ENCODE measurements at regions not wholly inside any gene's neighbourhood (a gene's known extent, or its start where the extent isn't known, plus 50 kb on each side); places are given as distances from the start of the nearest gene placed in this dataset.
A peak's percentile ranks its signal among the peaks of the same experiment; 100 is the strongest.
"Not testable (repeated sequence)": the region's sequence is repeated elsewhere in the genome, so short reads cannot be mapped to it uniquely, and the experiment has no call there.

DNA sequence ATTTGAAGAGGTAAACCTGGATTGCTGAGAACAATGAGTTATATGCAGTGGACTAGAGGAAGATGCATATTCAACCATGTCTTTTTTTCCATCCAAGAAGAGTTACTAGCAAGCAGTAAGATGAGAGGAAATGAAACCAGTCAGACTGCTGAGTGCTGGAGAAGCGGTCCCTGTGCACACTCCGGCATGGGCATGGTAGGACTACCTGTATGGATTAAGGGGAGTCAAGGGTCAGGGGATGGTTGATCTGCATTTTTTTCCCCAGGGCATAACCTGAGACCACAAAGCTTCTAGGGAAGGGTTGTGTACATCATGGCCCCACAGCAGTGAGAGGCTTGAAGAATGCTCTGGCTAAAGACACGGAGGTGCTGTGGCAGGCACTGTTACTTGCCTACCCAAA lies 76.6 kb upstream of the ZNF169 start:
- no peak overlapping the region for H2AK5ac ChIP-seq (ENCODE audit: low read length)
- no peak overlapping the region for H3K9ac ChIP-seq (ENCODE audit: low read length)

DNA sequence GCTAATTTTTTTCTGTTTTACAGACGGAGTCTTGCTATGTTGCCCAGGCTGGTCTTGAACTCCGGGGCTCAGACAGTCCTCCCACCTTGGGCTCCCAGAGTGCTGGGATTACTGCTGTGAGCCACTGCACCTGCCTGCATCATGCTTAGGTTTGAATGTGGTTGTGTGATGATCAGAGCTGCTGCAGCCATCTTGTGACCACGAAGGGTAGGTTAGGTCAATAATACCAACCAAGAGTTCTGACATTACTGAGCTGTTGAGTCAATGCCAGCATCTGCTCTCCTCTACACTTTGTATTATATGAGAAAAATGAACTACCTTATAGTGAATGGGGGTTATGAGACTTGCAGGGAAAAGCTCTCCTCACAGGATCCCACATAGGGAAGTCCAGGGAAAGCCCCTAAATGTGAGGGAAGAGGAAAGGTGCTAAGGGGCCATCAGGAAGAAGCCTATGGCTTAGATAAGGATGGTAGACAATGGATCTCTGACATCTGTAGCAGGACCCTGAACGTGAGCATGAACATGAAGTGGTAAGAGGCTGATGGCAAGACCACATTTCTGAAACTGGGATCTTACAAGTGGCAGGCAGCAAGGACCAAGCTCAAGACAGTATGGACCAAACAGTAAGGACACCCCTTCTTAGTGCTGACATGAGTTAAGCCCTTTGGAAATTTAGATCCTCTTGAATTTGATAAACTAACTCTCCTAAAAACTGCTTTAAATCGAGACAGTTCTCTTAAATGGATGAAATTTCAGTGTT lies 75.7 kb upstream of the ZNF169 start:
- Histone ChIP-seq H3K9ac (ENCODE audit: low read length) (no peak overlapping the region), H4K5ac (ENCODE audit: low read length) (no peak overlapping the region), H3K27ac (ENCODE audit: low read depth, low read length) (no peak overlapping the region), H2AK5ac (ENCODE audit: low read length) (no peak overlapping the region), H3K18ac (ENCODE audit: low read length) (no peak overlapping the region), H3K27me3 (ENCODE audit: insufficient read depth, low read length, poor library complexity) (no peaks in the 10 kb centered on the region), H3K4ac (ENCODE audit: low read depth, low read length) (no peak overlapping the region), H3K36me3 (ENCODE audit: control insufficient read depth, insufficient read depth, low read length) (no peaks in the 10 kb centered on the region), H2BK15ac (replicated peaks; ENCODE audit: low read depth) (no peak overlapping the region), H3K79me2 (ENCODE audit: control insufficient read depth, insufficient read depth, low read length) (peaks cover 10% of the 10 kb centered on the region), H2BK120ac (ENCODE audit: low read depth, low read length) (no peak overlapping the region), H3K23ac (ENCODE audit: low read length) (no peak overlapping the region), H2BK5ac (ENCODE audit: low read length) (no peak overlapping the region), H4K8ac (ENCODE audit: low read depth, low read length) (no peak overlapping the region), H3K56ac (ENCODE audit: low read length) (no peak overlapping the region), H3K4me3 (ENCODE audit: low read length) (no peak overlapping the region), H3K79me1 (ENCODE audit: low read length) (peaks cover 8% of the 10 kb centered on the region), H3K4me2 (ENCODE audit: low read length) (no peak overlapping the region), H3K4me1 (ENCODE audit: control insufficient read depth, low read depth, low read length) (peaks cover 5% of the 10 kb centered on the region)
- no CpG with 5 or more reads among the region's 5 CpGs for WGBS (ENCODE audit: extremely low coverage, insufficient coverage, low lambda C conversion rate)
- no peak for DNase-seq

More for the DNA sequence above, 76.6 kb upstream of the ZNF169 start:
- H3K18ac ChIP-seq (ENCODE audit: low read length) = no peak overlapping the region
- no peak overlapping the region for H3K4ac ChIP-seq (ENCODE audit: low read depth, low read length)
- no peak overlapping the region for H3K4me3 ChIP-seq (ENCODE audit: low read length)
- no peaks in the 10 kb centered on the region for H3K27me3 ChIP-seq (ENCODE audit: insufficient read depth, low read length, poor library complexity)
- H3K4me1 ChIP-seq (ENCODE audit: control insufficient read depth, low read depth, low read length) = peaks cover 5% of the 10 kb centered on the region
- H2BK5ac ChIP-seq (ENCODE audit: low read length) = no peak overlapping the region
- H3K23ac ChIP-seq (ENCODE audit: low read length) = no peak overlapping the region
- peaks cover 15% of the 10 kb centered on the region for H3K79me2 ChIP-seq (ENCODE audit: control insufficient read depth, insufficient read depth, low read length)
- no peak for DNase-seq
- no peak overlapping the region for H3K4me2 ChIP-seq (ENCODE audit: low read length)
- no peak overlapping the region for H2BK120ac ChIP-seq (ENCODE audit: low read depth, low read length)
- H4K8ac ChIP-seq (ENCODE audit: low read depth, low read length) = no peak overlapping the region
- H3K79me1 ChIP-seq (ENCODE audit: low read length) = peaks cover 8% of the 10 kb centered on the region
- no peaks in the 10 kb centered on the region for H3K36me3 ChIP-seq (ENCODE audit: control insufficient read depth, insufficient read depth, low read length)
- H3K56ac ChIP-seq (ENCODE audit: low read length) = no peak overlapping the region
- H3K27ac ChIP-seq (ENCODE audit: low read depth, low read length) = no peak overlapping the region
- H4K5ac ChIP-seq (ENCODE audit: low read length) = no peak overlapping the region
- no peak overlapping the region for H2BK15ac ChIP-seq (replicated peaks; ENCODE audit: low read depth)
- no CpG with 5 or more reads among the region's 3 CpGs for WGBS (ENCODE audit: extremely low coverage, insufficient coverage, low lambda C conversion rate)

DNA sequence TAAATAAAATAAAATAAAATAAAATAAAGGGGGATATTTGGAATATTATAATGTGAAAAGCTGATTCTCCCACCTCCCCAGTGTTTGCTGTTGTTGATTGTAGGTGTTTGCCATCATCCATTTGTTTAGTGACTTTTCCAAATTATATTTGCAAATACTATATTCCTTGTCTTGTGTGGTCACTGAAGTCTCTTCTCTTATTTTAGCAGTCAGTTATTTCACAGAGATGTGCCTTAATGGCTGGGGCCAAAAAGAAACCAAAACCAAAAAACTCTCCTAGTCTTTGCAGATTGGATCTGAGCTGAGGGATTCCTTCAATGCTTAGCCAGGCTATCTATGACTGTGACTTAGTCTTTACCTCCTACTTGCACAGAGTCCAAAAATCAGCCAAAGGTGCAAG lies 70.9 kb upstream of the ZNF169 start:
- no peak overlapping the region for H3K4me2 ChIP-seq (ENCODE audit: low read length)
- no peaks in the 10 kb centered on the region for H3K27me3 ChIP-seq (ENCODE audit: insufficient read depth, low read length, poor library complexity)
- no peak overlapping the region for H3K9ac ChIP-seq (ENCODE audit: low read length)
- no peak overlapping the region for H2BK5ac ChIP-seq (ENCODE audit: low read length)
- no peak overlapping the region for H4K8ac ChIP-seq (ENCODE audit: low read depth, low read length)
- no peak overlapping the region for H2AK5ac ChIP-seq (ENCODE audit: low read length)
- no peaks in the 10 kb centered on the region for H3K36me3 ChIP-seq (ENCODE audit: control insufficient read depth, insufficient read depth, low read length)
- no peaks in the 10 kb centered on the region for H3K4me1 ChIP-seq (ENCODE audit: control insufficient read depth, low read depth, low read length)
- no peak for DNase-seq
- H3K27ac ChIP-seq (ENCODE audit: low read depth, low read length) = no peak overlapping the region
- no peak overlapping the region for H3K56ac ChIP-seq (ENCODE audit: low read length)
- H2BK120ac ChIP-seq (ENCODE audit: low read depth, low read length) = no peak overlapping the region
- no peak overlapping the region for H2BK15ac ChIP-seq (replicated peaks; ENCODE audit: low read depth)
- peaks cover 2% of the 10 kb centered on the region for H3K79me1 ChIP-seq (ENCODE audit: low read length)
- no peak overlapping the region for H4K5ac ChIP-seq (ENCODE audit: low read length)
- H3K18ac ChIP-seq (ENCODE audit: low read length) = no peak overlapping the region
- H3K23ac ChIP-seq (ENCODE audit: low read length) = no peak overlapping the region
- H3K4ac ChIP-seq (ENCODE audit: low read depth, low read length) = no peak overlapping the region
- no peak overlapping the region for H3K4me3 ChIP-seq (ENCODE audit: low read length)
- no peaks in the 10 kb centered on the region for H3K79me2 ChIP-seq (ENCODE audit: control insufficient read depth, insufficient read depth, low read length)

DNA sequence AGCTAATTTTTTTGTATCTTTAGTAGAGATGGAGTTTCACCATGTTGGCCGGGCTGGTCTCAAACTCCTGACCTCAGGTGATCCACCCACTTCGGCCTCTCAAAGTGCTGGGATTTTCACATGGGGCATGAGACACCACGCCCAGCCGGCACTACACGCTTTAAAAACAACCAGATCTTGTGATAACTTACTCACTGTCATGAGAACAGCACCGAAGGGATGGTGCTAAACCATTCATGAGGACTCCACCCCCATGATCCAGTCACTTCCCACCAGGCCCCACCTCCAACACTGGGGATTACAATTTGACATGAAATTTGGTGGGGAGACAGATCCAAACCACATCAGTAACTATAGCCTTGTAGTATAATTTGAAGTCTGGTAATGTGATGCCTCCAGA lies 67.4 kb upstream of the ZNF169 start:
- H3K9ac ChIP-seq (ENCODE audit: low read length); H3K27me3 ChIP-seq (ENCODE audit: insufficient read depth, low read length, poor library complexity); H2BK120ac ChIP-seq (ENCODE audit: low read depth, low read length); H3K23ac ChIP-seq (ENCODE audit: low read length); H4K5ac ChIP-seq (ENCODE audit: low read length); H3K36me3 ChIP-seq (ENCODE audit: control insufficient read depth, insufficient read depth, low read length); H3K56ac ChIP-seq (ENCODE audit: low read length); H3K4me1 ChIP-seq (ENCODE audit: control insufficient read depth, low read depth, low read length); H2AK5ac ChIP-seq (ENCODE audit: low read length); H3K4ac ChIP-seq (ENCODE audit: low read depth, low read length); H3K4me2 ChIP-seq (ENCODE audit: low read length); H3K27ac ChIP-seq (ENCODE audit: low read depth, low read length); H4K8ac ChIP-seq (ENCODE audit: low read depth, low read length); DNase-seq; H2BK15ac ChIP-seq (replicated peaks; ENCODE audit: low read depth); H3K4me3 ChIP-seq (ENCODE audit: low read length); H2BK5ac ChIP-seq (ENCODE audit: low read length); H3K18ac ChIP-seq (ENCODE audit: low read length); H3K79me2 ChIP-seq (ENCODE audit: control insufficient read depth, insufficient read depth, low read length); H3K79me1 ChIP-seq (ENCODE audit: low read length): not testable (repeated sequence)
- no CpG with 5 or more reads among the region's 6 CpGs for WGBS (ENCODE audit: extremely low coverage, insufficient coverage, low lambda C conversion rate)

DNA sequence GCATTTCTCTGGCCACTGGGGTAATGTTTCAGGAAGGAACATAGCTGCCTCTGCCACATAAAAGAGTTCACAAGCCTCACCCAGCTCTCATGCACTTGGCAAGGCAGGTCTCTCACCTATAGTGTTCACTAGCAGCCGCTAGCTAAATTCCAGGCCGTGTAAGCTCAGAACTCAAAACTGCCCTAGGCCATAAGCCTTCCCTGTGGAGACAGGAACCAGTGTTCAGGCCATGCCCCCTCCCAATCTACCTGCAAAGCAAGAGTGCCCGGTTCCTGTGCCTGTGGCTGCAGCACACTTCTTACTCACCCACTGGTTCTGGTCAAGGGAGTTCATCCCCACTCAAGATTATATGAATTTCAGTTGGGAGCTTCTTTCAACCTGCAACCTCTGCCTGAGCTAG lies 60.7 kb upstream of the ZNF169 start:
- H3K79me1 ChIP-seq (ENCODE audit: low read length) = no peaks in the 10 kb centered on the region
- no peak overlapping the region for H2BK15ac ChIP-seq (replicated peaks; ENCODE audit: low read depth)
- H2AK5ac ChIP-seq (ENCODE audit: low read length) = no peak overlapping the region
- DNase-seq = peak; percentile 43
- H3K4me2 ChIP-seq (ENCODE audit: low read length) = no peak overlapping the region
- no peak overlapping the region for H3K18ac ChIP-seq (ENCODE audit: low read length)
- H3K27me3 ChIP-seq (ENCODE audit: insufficient read depth, low read length, poor library complexity) = no peaks in the 10 kb centered on the region
- H3K9ac ChIP-seq (ENCODE audit: low read length) = no peak overlapping the region
- H3K56ac ChIP-seq (ENCODE audit: low read length) = no peak overlapping the region
- H2BK5ac ChIP-seq (ENCODE audit: low read length) = no peak overlapping the region
- no peak overlapping the region for H3K4me3 ChIP-seq (ENCODE audit: low read length)
- H3K4ac ChIP-seq (ENCODE audit: low read depth, low read length) = no peak overlapping the region
- H2BK120ac ChIP-seq (ENCODE audit: low read depth, low read length) = no peak overlapping the region
- no peak overlapping the region for H3K27ac ChIP-seq (ENCODE audit: low read depth, low read length)
- no peaks in the 10 kb centered on the region for H3K79me2 ChIP-seq (ENCODE audit: control insufficient read depth, insufficient read depth, low read length)
- H4K5ac ChIP-seq (ENCODE audit: low read length) = no peak overlapping the region
- no peak overlapping the region for H3K23ac ChIP-seq (ENCODE audit: low read length)
- WGBS (ENCODE audit: extremely low coverage, insufficient coverage, low lambda C conversion rate) = no CpG with 5 or more reads among the region's 3 CpGs
- H3K4me1 ChIP-seq (ENCODE audit: control insufficient read depth, low read depth, low read length) = no peaks in the 10 kb centered on the region
- H4K8ac ChIP-seq (ENCODE audit: low read depth, low read length) = no peak overlapping the region
- H3K36me3 ChIP-seq (ENCODE audit: control insufficient read depth, insufficient read depth, low read length) = no peaks in the 10 kb centered on the region

DNA sequence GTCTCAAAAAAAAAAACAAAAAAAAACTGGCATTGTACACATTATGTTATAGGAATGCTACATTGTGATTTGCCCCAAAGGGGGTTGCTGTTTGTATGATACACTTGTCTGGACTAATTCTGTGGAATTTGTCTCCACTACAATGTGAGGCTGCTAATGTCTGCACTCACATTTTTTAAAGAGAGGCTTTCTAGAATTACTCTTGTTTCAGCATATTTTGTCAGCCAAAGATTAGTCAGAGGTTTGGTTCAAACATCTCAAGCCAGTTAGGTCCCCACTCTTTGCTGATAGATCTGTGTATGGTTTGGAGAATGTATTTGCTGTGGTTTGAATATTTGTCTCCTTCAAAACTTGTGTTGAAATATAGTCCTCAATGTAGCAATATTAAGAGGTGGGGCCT lies 59.3 kb upstream of the ZNF169 start:
- no peak for DNase-seq
- no peak overlapping the region for H3K4me3 ChIP-seq (ENCODE audit: low read length)
- no peak overlapping the region for H3K9ac ChIP-seq (ENCODE audit: low read length)
- no peaks in the 10 kb centered on the region for H3K79me2 ChIP-seq (ENCODE audit: control insufficient read depth, insufficient read depth, low read length)
- H3K36me3 ChIP-seq (ENCODE audit: control insufficient read depth, insufficient read depth, low read length) = no peaks in the 10 kb centered on the region
- H3K23ac ChIP-seq (ENCODE audit: low read length) = no peak overlapping the region
- H3K56ac ChIP-seq (ENCODE audit: low read length) = no peak overlapping the region
- no peak overlapping the region for H3K27ac ChIP-seq (ENCODE audit: low read depth, low read length)
- no peak overlapping the region for H3K4ac ChIP-seq (ENCODE audit: low read depth, low read length)
- H3K4me2 ChIP-seq (ENCODE audit: low read length) = no peak overlapping the region
- H3K79me1 ChIP-seq (ENCODE audit: low read length) = no peaks in the 10 kb centered on the region
- H2BK120ac ChIP-seq (ENCODE audit: low read depth, low read length) = no peak overlapping the region
- no peak overlapping the region for H2BK5ac ChIP-seq (ENCODE audit: low read length)
- H4K8ac ChIP-seq (ENCODE audit: low read depth, low read length) = no peak overlapping the region
- no peak overlapping the region for H2AK5ac ChIP-seq (ENCODE audit: low read length)
- no peaks in the 10 kb centered on the region for H3K4me1 ChIP-seq (ENCODE audit: control insufficient read depth, low read depth, low read length)
- no peak overlapping the region for H4K5ac ChIP-seq (ENCODE audit: low read length)
- H3K18ac ChIP-seq (ENCODE audit: low read length) = no peak overlapping the region
- H2BK15ac ChIP-seq (replicated peaks; ENCODE audit: low read depth) = no peak overlapping the region
- H3K27me3 ChIP-seq (ENCODE audit: insufficient read depth, low read length, poor library complexity) = no peaks in the 10 kb centered on the region

Measured in mesendoderm (in vitro differentiated cells).